SK-N-SH (cell line): ENCODE measurements at regions not wholly inside any gene's neighbourhood (a gene's known extent, or its start where the extent isn't known, plus 50 kb on each side); places are given as distances from the start of the nearest gene placed in this dataset.
A peak's percentile ranks its signal among the peaks of the same experiment; 100 is the strongest.

ENCODE experiments used
- CTCF ChIA-PET: fragments of 300-600, 350-600 bp; formaldehyde crosslinking; extraction: SDS; loops from one replicate; lab custom pipeline; 2021; lab: Yijun Ruan, JAX
- POLR2A ChIA-PET: fragments of 350-600 bp; sonication (Branson Sonifier 250); formaldehyde crosslinking; extraction: SDS; loops from one replicate; lab custom pipeline; 2020; ENCODE audit warnings: antibody characterized with exemption, inconsistent platforms; lab: Yijun Ruan, JAX
- DNase-seq: peaks from one replicate; pipeline ENCODE4 v3.0.0; 2012
- H2AFZ ChIP-seq: fragments of 200-600 bp; sonication (generic); 2 replicates; pipeline ENCODE4 v1.8.1; 2016; ENCODE audit warnings: antibody characterized with exemption, mild to moderate bottlenecking, low read depth
- H3F3A ChIP-seq: fragments of 200-600 bp; sonication (generic); replicated peaks from 2 replicates; pipeline ENCODE3; 2016; ENCODE audit warnings: antibody characterized with exemption, mild to moderate bottlenecking; ENCODE audit not compliant: insufficient read depth
- H3K27ac ChIP-seq, 2 experiments: fragments of 200-500 bp in 1 of 2; fragments of 200-600 bp in 1 of 2; sonication (Bioruptor generic) in 1 of 2; sonication (generic), shearing (Covaris generic) in 1 of 2; 2 replicates each; pipeline versions ENCODE4 v1.5.1 to v1.6.1; 2014 to 2016; ENCODE audit warnings: low read depth in 2 of 2, inconsistent platforms in 1 of 2, low read length in 1 of 2, mild to moderate bottlenecking in 1 of 2, mixed read lengths in 1 of 2
- H3K27me3 ChIP-seq: fragments of 200-600 bp; sonication (generic), shearing (Covaris generic); 2 replicates; pipeline ENCODE4 v1.6.1; 2016; ENCODE audit warnings: mixed run types; ENCODE audit not compliant: insufficient read depth
- H3K36me3 ChIP-seq, 2 experiments: fragments of 200-500 bp in 1 of 2; fragments of 200-600 bp in 1 of 2; sonication (Bioruptor generic) in 1 of 2; sonication (generic) in 1 of 2; replicated peaks in 1 of 2; 2 replicates each; pipeline versions ENCODE3 to v1.5.1; 2014 to 2016; ENCODE audit warnings: low read length in 1 of 2, mild to moderate bottlenecking in 1 of 2; ENCODE audit not compliant: insufficient read depth in 2 of 2, control insufficient read depth in 1 of 2
- H3K4me1 ChIP-seq, 2 experiments: fragments of 200-500 bp in 1 of 2; fragments of 200-600 bp in 1 of 2; sonication (Bioruptor generic) in 1 of 2; sonication (generic), shearing (Covaris generic) in 1 of 2; 2 replicates each; pipeline versions ENCODE4 v1.5.1 to v1.6.1; 2014 to 2016; ENCODE audit warnings: low read depth in 1 of 2, low read length in 1 of 2, mixed run types in 1 of 2; ENCODE audit not compliant: insufficient read depth in 2 of 2, control insufficient read depth in 1 of 2
- H3K4me2 ChIP-seq: fragments of 200-600 bp; sonication (generic), shearing (Covaris generic); 2 replicates; pipeline ENCODE4 v1.6.1; 2017; ENCODE audit warnings: mixed run types
- H3K4me3 ChIP-seq, 2 experiments: fragments of 200-500 bp in 1 of 2; fragments of 200-600 bp in 1 of 2; sonication (Bioruptor generic) in 1 of 2; sonication (generic), shearing (Covaris generic) in 1 of 2; 2 replicates each; pipeline versions ENCODE4 v1.5.1 to v1.8.1; 2014 to 2016; ENCODE audit warnings: low read depth in 2 of 2, inconsistent platforms in 1 of 2, low read length in 1 of 2, mild to moderate bottlenecking in 1 of 2, mixed read lengths in 1 of 2, moderate library complexity in 1 of 2
- H3K79me2 ChIP-seq: fragments of 200-600 bp; sonication (generic); 2 replicates; pipeline ENCODE4 v1.8.1; 2017; ENCODE audit warnings: mild to moderate bottlenecking; ENCODE audit not compliant: insufficient read depth
- H3K9ac ChIP-seq: fragments of 200-600 bp; sonication (generic); 2 replicates; pipeline ENCODE4 v1.6.1; 2017; ENCODE audit warnings: mixed run types
- H3K9me2 ChIP-seq: fragments of 200-600 bp; sonication (generic); 2 replicates; pipeline ENCODE4 v1.6.1; 2017; ENCODE audit warnings: mixed run types
- H3K9me3 ChIP-seq: fragments of 200-600 bp; sonication (generic); 2 replicates; pipeline ENCODE4 v1.6.1; 2017; ENCODE audit warnings: mixed run types, mild to moderate bottlenecking, moderate library complexity
- H4K20me1 ChIP-seq: fragments of 200-600 bp; sonication (generic); 2 replicates; pipeline ENCODE4 v1.6.1; 2017; ENCODE audit warnings: mild to moderate bottlenecking, mixed run types; ENCODE audit not compliant: insufficient read depth
- CHD2 ChIP-seq: fragments of 150-350 bp; IDR thresholded peaks from 2 replicates; pipeline ENCODE4 v1.6.1; 2018; ENCODE audit warnings: low read length; ENCODE audit not compliant: partially characterized antibody
- ELF1 ChIP-seq: IDR thresholded peaks from 2 replicates; pipeline ENCODE4 v1.4.0; 2012
- EZH2phosphoT487 ChIP-seq: fragments of 200-600 bp; sonication (generic); IDR thresholded peaks from 2 replicates; pipeline ENCODE4 v1.6.1; 2017; ENCODE audit warnings: low read depth, mixed run types, mild to moderate bottlenecking, antibody characterized with exemption, moderate library complexity, borderline replicate concordance
- FOXJ3 ChIP-seq: sonication (generic); formaldehyde crosslinking; IDR thresholded peaks from 2 replicates; pipeline ENCODE4 v1.5.1; 2020; ENCODE audit warnings: mild to moderate bottlenecking, missing genetic modification reagents
- GABPA ChIP-seq: IDR thresholded peaks from 2 replicates; pipeline ENCODE4 v1.4.0; 2012; ENCODE audit warnings: low read depth, mild to moderate bottlenecking
- GATA2 ChIP-seq: sonication (generic); formaldehyde crosslinking; IDR thresholded peaks from 2 replicates; pipeline ENCODE4 v1.5.0; 2020; ENCODE audit warnings: mild to moderate bottlenecking, missing genetic modification reagents
- IRF3 ChIP-seq: fragments of 150-350 bp; IDR thresholded peaks from 2 replicates; pipeline ENCODE4 v1.6.1; 2016; ENCODE audit warnings: mild to moderate bottlenecking, low read depth, low read length
- MAX ChIP-seq: IDR thresholded peaks from 2 replicates; pipeline ENCODE4 v1.4.0; 2012; ENCODE audit warnings: low read depth
- MXI1 ChIP-seq: IDR thresholded peaks from 2 replicates; pipeline ENCODE4 v1.6.1; 2012; ENCODE audit warnings: mild to moderate bottlenecking, low read depth, low read length, improper control_type of control experiment
- NFIC ChIP-seq: IDR thresholded peaks from 2 replicates; pipeline ENCODE4 v1.4.0; 2012; ENCODE audit warnings: borderline replicate concordance
- NRF1 ChIP-seq: IDR thresholded peaks from 2 replicates; pipeline ENCODE4 v1.6.1; 2012; ENCODE audit warnings: low read depth, mild to moderate bottlenecking, low read length
- RAD21 ChIP-seq: IDR thresholded peaks from 2 replicates; pipeline ENCODE4 v1.6.1; 2012; ENCODE audit warnings: mild to moderate bottlenecking, low read length
- RCOR1 ChIP-seq: fragments of 150-350 bp; IDR thresholded peaks from 2 replicates; pipeline ENCODE4 v1.6.1; 2017; ENCODE audit warnings: antibody characterized with exemption, low read length
- REST ChIP-seq: IDR thresholded peaks from 2 replicates; pipeline ENCODE4 v1.6.1; 2012; ENCODE audit warnings: mild to moderate bottlenecking, low read depth, low read length, moderate library complexity
- SIN3A ChIP-seq: IDR thresholded peaks from 2 replicates; pipeline ENCODE4 v1.6.1; 2012; ENCODE audit warnings: low read depth, mild to moderate bottlenecking, low read length, moderate library complexity, borderline replicate concordance
- SMC3 ChIP-seq: IDR thresholded peaks from 2 replicates; pipeline ENCODE4 v1.6.1; 2012; ENCODE audit warnings: low read depth, low read length, improper control_type of control experiment
- TAF1 ChIP-seq: IDR thresholded peaks from 2 replicates; pipeline ENCODE4 v1.6.1; 2012; ENCODE audit warnings: low read depth, mild to moderate bottlenecking, low read length, moderate library complexity, borderline replicate concordance
- TCF12 ChIP-seq: IDR thresholded peaks from 2 replicates; pipeline ENCODE4 v1.4.0; 2012
- USF2 ChIP-seq: fragments of 150-350 bp; IDR thresholded peaks from 2 replicates; pipeline ENCODE4 v1.6.1; 2017; ENCODE audit warnings: antibody characterized with exemption, low read length, low read depth, borderline replicate concordance
- YY1 ChIP-seq: IDR thresholded peaks from 2 replicates; pipeline ENCODE4 v1.4.0; 2012; ENCODE audit warnings: low read depth, mild to moderate bottlenecking
- WGBS: methylation state at CpG from one replicate; pipeline ENCODE4 v1.1.6; 2017; ENCODE audit warnings: low lambda C conversion rate; 5-methylcytosine and 5-hydroxymethylcytosine counted together

- Histone ChIP-seq H3K79me2 (no peaks in the 10 kb centered on the region), H2AFZ (no peak overlapping the region), H3K4me2 (no peak overlapping the region), H3K4me3 (no peak overlapping the region), H4K20me1 (no peaks in the 10 kb centered on the region), H3K9me3 (no peaks in the 10 kb centered on the region), H3K9me2 (no peaks in the 10 kb centered on the region), H3K4me1 (peaks cover 0 to 37% of the 10 kb centered on the region in 2 experiments; a peak in 3 of 4 replicates), H3K27me3 (no peaks in the 10 kb centered on the region), H3F3A (peaks cover 33% of the 10 kb centered on the region), H3K27ac (no peak overlapping the region), H3K36me3 (no peaks in the 10 kb centered on the region), H3K9ac (no peak overlapping the region)
- DNase-seq: no peak
- 81% methylated on average over 1 of the region's 1 CpG for WGBS
- POLR2A ChIA-PET: no interaction called here
- CTCF ChIA-PET: interaction anchor here (0.6 to 1.2 kb wide), 4 partner anchors 9 to 382 kb away, joined by 3 read pairs; no protein-coding TSS in a partner anchor
- no peak for TF ChIP-seq RCOR1
- TF ChIP-seq FOXJ3 (CRISPR knock-in tag): no peak
- TF ChIP-seq RAD21: no peak
- no peak for TF ChIP-seq SMC3
- TF ChIP-seq ELF1: no peak
- TF ChIP-seq CHD2: no peak
- no peak for TF ChIP-seq EZH2phosphoT487
- no peak for TF ChIP-seq REST
- no peak for TF ChIP-seq GATA2
- TF ChIP-seq TCF12: no peak
- TF ChIP-seq MXI1: no peak
Measured at GRCh38 chr2:223701761-223702160, 99.6 kb upstream of the SCG2 start.

- POLR2A ChIA-PET: no interaction called here
- no peak overlapping the region for H3K9ac ChIP-seq
Measured at GRCh38 chr2:223700221-223700620, 98.1 kb upstream of the SCG2 start.

More at GRCh38 chr2:223700221-223700620, 98.1 kb upstream of the SCG2 start:
- peaks cover 41% of the 10 kb centered on the region for H3F3A ChIP-seq
- CTCF ChIA-PET: no interaction called here
- no peaks in the 10 kb centered on the region for H3K9me3 ChIP-seq
- H3K79me2 ChIP-seq: no peaks in the 10 kb centered on the region
- WGBS: 53% methylated on average over 3 of the region's 3 CpGs
- H3K27me3 ChIP-seq: no peaks in the 10 kb centered on the region
- H3K4me1 ChIP-seq: peaks cover 0 to 45% of the 10 kb centered on the region in 2 experiments; a peak in 3 of 4 replicates
- DNase-seq: no peak
- H3K4me3 ChIP-seq: no peak overlapping the region
- peak overlapping the region; percentile 10 for H2AFZ ChIP-seq
- H3K27ac ChIP-seq: peak overlapping the region in 1 of 2 experiments; percentile 93; a peak in 3 of 4 replicates
- H3K36me3 ChIP-seq: no peaks in the 10 kb centered on the region
- no peaks in the 10 kb centered on the region for H3K9me2 ChIP-seq
- TF ChIP-seq GABPA (no peak), TAF1 (no peak), RAD21 (no peak), NRF1 (no peak), CHD2 (no peak), IRF3 (no peak), EZH2phosphoT487 (no peak), MAX (no peak), NFIC (no peak), YY1 (no peak), SIN3A (no peak), RCOR1 (no peak), USF2 (no peak)
- TF ChIP-seq, all 33 proteins: peak for 0
- no peaks in the 10 kb centered on the region for H4K20me1 ChIP-seq
- H3K4me2 ChIP-seq: peak overlapping the region; percentile 26; the same call in 1 of the 2 replicates
